GM12878 (cell line): ENCODE measurements at regions not wholly inside any gene's neighbourhood (a gene's known extent, or its start where the extent isn't known, plus 50 kb on each side); places are given as distances from the start of the nearest gene placed in this dataset.

Experiments
- ATAC-seq: fragments of 200-7000 bp; cut with Tn5 transposase; 3 replicates; pipeline ENCODE4 v1.9.1; 2020; ENCODE audit warnings: mild to moderate bottlenecking, moderate library complexity
- BruUV-seq: library from RNA; stranded (reverse); fragments of 400-500 nt; replicated peaks from 2 replicates; lab custom pipeline; 2021; lab: Mats Ljungman, UMichigan
- CTCF ChIA-PET: fragments of 300-600 bp; sonication (Branson Sonifier 250); formaldehyde crosslinking; extraction: SDS; loops from one replicate; lab custom pipeline; 2021; ENCODE audit warnings: inconsistent platforms; lab: Yijun Ruan, JAX
- POLR2A ChIA-PET: fragments of 350-600 bp; formaldehyde crosslinking; extraction: SDS; loops from one replicate; lab custom pipeline; 2021; ENCODE audit warnings: inconsistent platforms; lab: Charles Lee
- RAD21 ChIA-PET: fragments of 300-600 bp; sonication (Branson Sonifier 250); formaldehyde crosslinking; loops from one replicate; lab custom pipeline; 2023; ENCODE audit warnings: antibody characterized with exemption; ENCODE audit not compliant: unreplicated experiment; lab: Charles Lee
- SMC1A ChIA-PET: fragments of 300-600 bp; sonication (Branson Sonifier 250); formaldehyde crosslinking; loops from one replicate; lab custom pipeline; 2023; ENCODE audit not compliant: unreplicated experiment, uncharacterized antibody; lab: Charles Lee
- DNase-seq: peaks from one replicate; pipeline ENCODE4 v3.0.0-alpha.2; 2011; ENCODE audit warnings: low read depth, low spot score
- FAIRE-seq: peaks from 3 replicates; lab custom pipeline; 2011; peaks lifted over from hg19 to GRCh38; lab: Jason Lieb, UNC
- H2AFZ ChIP-seq: 2 replicates; pipeline ENCODE4 v1.6.0; 2011; ENCODE audit warnings: low read depth, low read length, control low read depth; ENCODE audit not compliant: control insufficient read depth
- H3K27ac ChIP-seq: 2 replicates; pipeline ENCODE4 v1.5.1; 2011; ENCODE audit warnings: control low read depth; ENCODE audit not compliant: control insufficient read depth, insufficient read depth
- H3K27me3 ChIP-seq, 2 experiments: replicated peaks in 1 of 2; 2 replicates each; pipeline versions ENCODE4 v1.6.0 to v1.6.1; 2011; ENCODE audit warnings: low read length in 1 of 2; ENCODE audit not compliant: control insufficient read depth in 2 of 2, insufficient read depth in 2 of 2
- H3K36me3 ChIP-seq, 2 experiments: 2 replicates each; pipeline ENCODE4 v1.5.1; 2011; ENCODE audit warnings: low read length in 1 of 2; ENCODE audit not compliant: control insufficient read depth in 2 of 2, insufficient read depth in 2 of 2
- H3K4me1 ChIP-seq: 2 replicates; pipeline ENCODE4 v1.6.1; 2011; ENCODE audit warnings: mild to moderate bottlenecking, low read length, moderate library complexity, mixed read lengths; ENCODE audit not compliant: control insufficient read depth, insufficient read depth
- H3K4me2 ChIP-seq: 2 replicates; pipeline ENCODE4 v1.6.0; 2011; ENCODE audit warnings: control low read depth; ENCODE audit not compliant: control insufficient read depth, insufficient read depth
- H3K4me3 ChIP-seq: fragments of 200-600 bp; sonication (generic); 2 replicates; pipeline ENCODE4 v1.5.1; 2016
- H3K79me2 ChIP-seq: 2 replicates; pipeline ENCODE4 v1.6.0; 2011; ENCODE audit warnings: low read length; ENCODE audit not compliant: control insufficient read depth, insufficient read depth
- H3K9ac ChIP-seq: 2 replicates; pipeline ENCODE4 v1.8.0; 2011; ENCODE audit warnings: low read length, control low read depth, mixed read lengths; ENCODE audit not compliant: control insufficient read depth, insufficient read depth
- H3K9me3 ChIP-seq: replicated peaks from 3 replicates; pipeline ENCODE4 v1.5.1; 2011; ENCODE audit warnings: mild to moderate bottlenecking, low read length; ENCODE audit not compliant: control insufficient read depth, insufficient read depth
- H4K20me1 ChIP-seq: 2 replicates; pipeline ENCODE4 v1.6.0; 2011; ENCODE audit not compliant: control insufficient read depth, insufficient read depth
- BHLHE40 ChIP-seq, 2 experiments: fragments of 450-650 bp in 1 of 2; IDR thresholded peaks; 2 replicates each; pipeline ENCODE4 v1.6.1; 2011 to 2017; ENCODE audit warnings: low read depth in 2 of 2, borderline replicate concordance in 1 of 2, improper control_type of control experiment in 1 of 2, low read length in 1 of 2, mild to moderate bottlenecking in 1 of 2
- CREB1 ChIP-seq: IDR thresholded peaks from 2 replicates; pipeline ENCODE4 v1.6.1; 2012; ENCODE audit warnings: low read depth, mild to moderate bottlenecking, inconsistent platforms
- MEF2A ChIP-seq: IDR thresholded peaks from 2 replicates; pipeline ENCODE4 v1.6.1; 2011; ENCODE audit warnings: low read depth, mild to moderate bottlenecking, low read length, moderate library complexity; ENCODE audit not compliant: insufficient read depth
- NBN ChIP-seq: fragments of 450-650 bp; IDR thresholded peaks from 2 replicates; pipeline ENCODE4 v1.6.1; 2016
- NR2C1 ChIP-seq: fragments of 450-650 bp; IDR thresholded peaks from 2 replicates; pipeline ENCODE4 v1.6.1; 2017; ENCODE audit warnings: antibody characterized with exemption, mild to moderate bottlenecking, moderate library complexity
- RB1 ChIP-seq: fragments of 450-650 bp; formaldehyde crosslinking; IDR thresholded peaks from 2 replicates; pipeline ENCODE4 v1.6.1; 2017; ENCODE audit warnings: mild to moderate bottlenecking, borderline replicate concordance
- REST ChIP-seq: IDR thresholded peaks from 2 replicates; pipeline ENCODE4 v1.6.1; 2012; ENCODE audit warnings: mild to moderate bottlenecking, low read depth, low read length
- SPI1 ChIP-seq: IDR thresholded peaks from 2 replicates; pipeline ENCODE4 v1.6.1; 2011; ENCODE audit warnings: low read depth, mild to moderate bottlenecking, low read length, moderate library complexity, borderline replicate concordance; ENCODE audit not compliant: insufficient read depth
- TAF1 ChIP-seq: IDR thresholded peaks from 2 replicates; pipeline ENCODE4 v1.6.1; 2011; ENCODE audit warnings: mild to moderate bottlenecking, low read depth, low read length, borderline replicate concordance
- ZNF24 ChIP-seq: fragments of 450-650 bp; IDR thresholded peaks from 2 replicates; pipeline ENCODE4 v1.6.1; 2017; ENCODE audit warnings: antibody characterized with exemption, mild to moderate bottlenecking
- WGBS: methylation state at CpG from one replicate; pipeline ENCODE4 v1.1.6; 2016; ENCODE audit warnings: low lambda C conversion rate; ENCODE audit not compliant: insufficient replicate concordance, insufficient coverage; ENCODE audit errors: missing lambda C conversion rate; 5-methylcytosine and 5-hydroxymethylcytosine counted together
- in situ Hi-C: fragments of 300-500 bp; cut with MboI; formaldehyde crosslinking; loops from 9 replicates; pipeline ENCODE4 v1.14.3; 2018; ENCODE audit warnings: mixed read lengths
- intact Hi-C: fragments of 100-400 bp; cut with micrococcal nuclease; formaldehyde crosslinking; loops from one replicate; pipeline ENCODE4 v1.14.2; 2022; ENCODE audit not compliant: unreplicated experiment
- TF ChIP-seq, protein P1 (sequence below): IDR thresholded peaks from 2 replicates; pipeline ENCODE4 v1.6.1; 2011; ENCODE audit warnings: borderline replicate concordance, low read depth, mild to moderate bottlenecking, moderate library complexity, mixed read lengths, low read length; ENCODE audit not compliant: insufficient read depth; ENCODE audit errors: extremely low read length

DNA sequence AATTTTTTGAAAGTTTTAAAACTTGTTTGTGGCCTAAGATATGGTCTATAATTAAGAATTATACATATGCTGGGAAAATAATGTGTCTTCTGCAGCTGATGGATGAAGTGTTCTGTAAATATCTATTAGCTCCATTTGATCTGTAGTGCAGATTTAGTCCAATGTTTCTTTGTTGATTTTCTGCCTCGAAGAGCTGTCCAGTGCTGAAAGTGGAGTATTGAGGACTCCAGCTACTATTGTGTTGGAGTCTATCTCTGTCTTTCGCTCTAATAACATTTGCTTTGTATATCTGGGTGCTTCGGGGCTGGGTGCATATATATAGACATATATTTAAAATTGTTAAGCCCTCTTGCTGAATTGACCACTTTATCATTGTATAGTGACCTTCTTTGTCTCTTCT lies 2127.3 kb downstream of the PCDH7 start:
- no peak for DNase-seq
- Histone ChIP-seq H2AFZ (no peak overlapping the region), H3K27ac (no peak overlapping the region), H3K9ac (no peak overlapping the region), H3K9me3 (no peaks in the 10 kb centered on the region), H3K4me3 (no peak overlapping the region), H3K79me2 (no peaks in the 10 kb centered on the region), H4K20me1 (no peaks in the 10 kb centered on the region), H3K4me1 (no peaks in the 10 kb centered on the region), H3K36me3 (no peaks in the 10 kb centered on the region), H3K4me2 (no peak overlapping the region), H3K27me3 (no peaks in the 10 kb centered on the region)
- 23% methylated on average over 3 of the region's 3 CpGs for WGBS
- ChIA-PET SMC1A (interaction anchor here (0.7 kb wide), 1 partner anchor 19 kb away, joined by 3 read pairs; no protein-coding TSS in a partner anchor), CTCF (interaction anchor here (0.6 to 1.5 kb wide), 3 partner anchors 17 to 752 kb away, joined by 3 to 4 read pairs (median 3); no protein-coding TSS in a partner anchor), RAD21 (no interaction called here), POLR2A (no interaction called here)
- TF ChIP-seq REST (peak; percentile 81), RB1 (no peak), ZNF24 (no peak)
- no peak for ATAC-seq
- FAIRE-seq: no peak
- BruUV-seq: no TSS peak
- intact Hi-C loops: loop anchor here (10.0 kb wide), 1 partner anchor 383 kb away; no protein-coding TSS in a partner anchor
- in situ Hi-C loops: no loop called here

DNA sequence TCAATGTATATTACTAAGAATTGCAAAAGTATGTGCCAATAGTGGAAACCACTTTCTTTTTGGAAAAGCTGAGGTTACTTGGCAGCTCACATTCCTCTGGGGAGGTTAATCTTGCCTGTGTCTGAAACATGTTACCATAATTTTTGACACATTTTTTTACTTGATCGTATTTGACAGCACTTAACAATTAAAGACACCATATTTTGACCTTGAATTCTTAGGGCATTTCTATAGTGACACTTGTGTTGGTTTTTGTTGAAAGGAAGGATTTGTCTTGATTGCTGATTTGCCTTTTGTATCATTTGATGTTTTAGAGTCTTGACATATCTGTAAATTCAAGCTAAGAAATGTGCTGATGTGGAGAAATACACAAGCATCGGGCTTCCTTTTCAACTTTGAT lies 2135.5 kb downstream of the PCDH7 start:
- no peak overlapping the region for H3K9ac ChIP-seq
- no peak for DNase-seq
- intact Hi-C loops: no loop called here
- no TSS peak for BruUV-seq
- ChIA-PET CTCF (no interaction called here), SMC1A (no interaction called here), RAD21 (no interaction called here), POLR2A (no interaction called here)
- no peaks in the 10 kb centered on the region for H3K4me1 ChIP-seq
- no peaks in the 10 kb centered on the region for H3K79me2 ChIP-seq
- H3K27ac ChIP-seq: no peak overlapping the region
- H3K36me3 ChIP-seq: no peaks in the 10 kb centered on the region
- no peaks in the 10 kb centered on the region for H3K27me3 ChIP-seq
- no peaks in the 10 kb centered on the region for H3K9me3 ChIP-seq
- no peak overlapping the region for H3K4me2 ChIP-seq
- ATAC-seq: no peak
- no peak for FAIRE-seq
- WGBS: 13% methylated on average over 2 of the region's 2 CpGs
- no peak overlapping the region for H2AFZ ChIP-seq
- H4K20me1 ChIP-seq: no peaks in the 10 kb centered on the region
- H3K4me3 ChIP-seq: no peak overlapping the region
- in situ Hi-C loops: no loop called here
- TF ChIP-seq NBN (no peak), NR2C1 (no peak), CREB1 (no peak), RB1 (no peak), MEF2A (no peak), BHLHE40 (IDR thresholded peaks at IDR 0.05; ENCODE audit: borderline replicate concordance in 1 of 2, low read depth in 2 of 2, low read length in 1 of 2) (no peak), TAF1 (no peak), SPI1 (no peak)
- TF ChIP-seq, protein P1, sequence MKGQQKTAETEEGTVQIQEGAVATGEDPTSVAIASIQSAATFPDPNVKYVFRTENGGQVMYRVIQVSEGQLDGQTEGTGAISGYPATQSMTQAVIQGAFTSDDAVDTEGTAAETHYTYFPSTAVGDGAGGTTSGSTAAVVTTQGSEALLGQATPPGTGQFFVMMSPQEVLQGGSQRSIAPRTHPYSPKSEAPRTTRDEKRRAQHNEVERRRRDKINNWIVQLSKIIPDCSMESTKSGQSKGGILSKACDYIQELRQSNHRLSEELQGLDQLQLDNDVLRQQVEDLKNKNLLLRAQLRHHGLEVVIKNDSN: no peak
